OCI-LY7 (cell line): ENCODE measurements at regions not wholly inside any gene's neighbourhood (a gene's known extent, or its start where the extent isn't known, plus 50 kb on each side); places are given as distances from the start of the nearest gene placed in this dataset.

ENCODE experiments used
- EZH2phosphoT487 ChIP-seq: fragments of 200-600 bp; sonication (generic); IDR thresholded peaks from 2 replicates; pipeline ENCODE4 v1.6.1; 2018; ENCODE audit warnings: low read depth, borderline replicate concordance, mild to moderate bottlenecking, mixed run types, antibody characterized with exemption, low read length, moderate library complexity, mixed read lengths
- TF ChIP-seq, protein P1 (sequence below): fragments of 200-600 bp; sonication (generic); conservative IDR thresholded peaks from 2 replicates; pipeline ENCODE4 v1.5.1; 2014; ENCODE audit warnings: mild to moderate bottlenecking, antibody characterized with exemption, low read length, moderate library complexity, mixed read lengths

DNA sequence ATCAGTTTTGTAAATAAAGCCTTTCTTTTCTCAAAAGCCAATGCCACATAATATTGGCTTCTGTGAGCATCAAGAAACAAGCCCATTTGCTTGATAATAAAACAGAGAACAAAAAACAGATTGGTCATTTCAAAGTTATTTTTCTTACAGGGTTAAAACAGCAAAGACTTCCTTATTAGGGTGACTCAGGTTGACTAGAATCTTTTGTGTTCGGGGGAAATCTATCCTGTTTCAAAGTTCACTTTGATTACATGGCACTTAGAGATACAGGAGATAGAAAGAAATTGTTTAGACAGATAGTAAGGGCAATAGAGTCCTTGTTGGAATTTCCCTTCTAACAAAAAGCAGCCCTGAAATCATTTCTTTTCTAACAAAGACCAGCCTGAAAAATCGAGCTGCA, 170.0 kb upstream of the GLRA2 start:
- TF ChIP-seq, protein P1, sequence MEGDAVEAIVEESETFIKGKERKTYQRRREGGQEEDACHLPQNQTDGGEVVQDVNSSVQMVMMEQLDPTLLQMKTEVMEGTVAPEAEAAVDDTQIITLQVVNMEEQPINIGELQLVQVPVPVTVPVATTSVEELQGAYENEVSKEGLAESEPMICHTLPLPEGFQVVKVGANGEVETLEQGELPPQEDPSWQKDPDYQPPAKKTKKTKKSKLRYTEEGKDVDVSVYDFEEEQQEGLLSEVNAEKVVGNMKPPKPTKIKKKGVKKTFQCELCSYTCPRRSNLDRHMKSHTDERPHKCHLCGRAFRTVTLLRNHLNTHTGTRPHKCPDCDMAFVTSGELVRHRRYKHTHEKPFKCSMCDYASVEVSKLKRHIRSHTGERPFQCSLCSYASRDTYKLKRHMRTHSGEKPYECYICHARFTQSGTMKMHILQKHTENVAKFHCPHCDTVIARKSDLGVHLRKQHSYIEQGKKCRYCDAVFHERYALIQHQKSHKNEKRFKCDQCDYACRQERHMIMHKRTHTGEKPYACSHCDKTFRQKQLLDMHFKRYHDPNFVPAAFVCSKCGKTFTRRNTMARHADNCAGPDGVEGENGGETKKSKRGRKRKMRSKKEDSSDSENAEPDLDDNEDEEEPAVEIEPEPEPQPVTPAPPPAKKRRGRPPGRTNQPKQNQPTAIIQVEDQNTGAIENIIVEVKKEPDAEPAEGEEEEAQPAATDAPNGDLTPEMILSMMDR = no peak
- no peak for TF ChIP-seq EZH2phosphoT487
